BJ (cell line): ENCODE measurements at regions not wholly inside any gene's neighbourhood (a gene's known extent, or its start where the extent isn't known, plus 50 kb on each side); places are given as distances from the start of the nearest gene placed in this dataset.

Source experiments
- CTCF ChIA-PET: fragments of 350-600 bp; formaldehyde crosslinking; extraction: SDS; loops from one replicate; lab custom pipeline; 2021; ENCODE audit warnings: antibody characterized with exemption, inconsistent platforms; lab: Yijun Ruan, JAX
- POLR2A ChIA-PET: fragments of 300-600 bp; sonication (Branson Sonifier 250); formaldehyde crosslinking; extraction: SDS; loops from one replicate; lab custom pipeline; 2021; ENCODE audit warnings: antibody characterized with exemption; lab: Charles Lee
- DNase-seq: peaks from one replicate; pipeline ENCODE4 v3.0.0-alpha.2; 2011; ENCODE audit warnings: low read depth
- H3K27me3 ChIP-seq: 2 replicates; pipeline ENCODE4 v1.6.0; 2011; ENCODE audit warnings: low read length; ENCODE audit not compliant: control insufficient read depth, insufficient read depth
- H3K36me3 ChIP-seq: 2 replicates; pipeline ENCODE4 v1.5.1; 2011; ENCODE audit warnings: low read length; ENCODE audit not compliant: control insufficient read depth, insufficient read depth
- H3K4me3 ChIP-seq: 2 replicates; pipeline ENCODE4 v1.5.1; 2011; ENCODE audit warnings: low read depth, mild to moderate bottlenecking, control low read depth, low read length
- CTCF ChIP-seq: IDR thresholded peaks from 2 replicates; pipeline ENCODE4 v1.5.1; 2011; ENCODE audit warnings: low read depth, mild to moderate bottlenecking, control low read depth, inconsistent platforms, low read length, moderate library complexity; ENCODE audit not compliant: insufficient read depth

GRCh38 chr1:214830941-214831340 is 227.9 kb downstream of the CENPF start:
- ChIA-PET POLR2A (no interaction called here), CTCF (no interaction called here)
- H3K36me3 ChIP-seq = no peaks in the 10 kb centered on the region
- H3K27me3 ChIP-seq = no peaks in the 10 kb centered on the region
- no peak overlapping the region for H3K4me3 ChIP-seq
- no peak for TF ChIP-seq CTCF
- no peak for DNase-seq

GRCh38 chr1:214831956-214832355 is 229.0 kb downstream of the CENPF start:
- ChIA-PET CTCF (no interaction called here), POLR2A (no interaction called here)
- DNase-seq = no peak
- Histone ChIP-seq H3K4me3 (no peak overlapping the region), H3K36me3 (no peaks in the 10 kb centered on the region), H3K27me3 (no peaks in the 10 kb centered on the region)
- no peak for TF ChIP-seq CTCF

- ChIA-PET CTCF (no interaction called here), POLR2A (interaction anchor here (0.7 kb wide), 1 partner anchor 175 kb away, joined by 5 read pairs; no protein-coding TSS in a partner anchor)
- H3K27me3 ChIP-seq = no peaks in the 10 kb centered on the region
- DNase-seq = peak; percentile 74
- TF ChIP-seq CTCF = no peak
- no peaks in the 10 kb centered on the region for H3K36me3 ChIP-seq
- no peak overlapping the region for H3K4me3 ChIP-seq
Measured at GRCh38 chr1:214833178-214833756, 230.3 kb downstream of the CENPF start.

GRCh38 chr1:214837376-214837775 is 234.4 kb downstream of the CENPF start:
- Histone ChIP-seq H3K36me3 (no peaks in the 10 kb centered on the region), H3K27me3 (no peaks in the 10 kb centered on the region), H3K4me3 (no peak overlapping the region)
- POLR2A ChIA-PET = no interaction called here
- no peak for DNase-seq
- TF ChIP-seq CTCF = no peak
- CTCF ChIA-PET = no interaction called here

- TF ChIP-seq CTCF = no peak
- Histone ChIP-seq H3K27me3 (no peaks in the 10 kb centered on the region), H3K36me3 (no peaks in the 10 kb centered on the region), H3K4me3 (no peak overlapping the region)
- no peak for DNase-seq
- CTCF ChIA-PET = interaction anchor here (1.6 kb wide), 1 partner anchor 179 kb away, joined by 4 read pairs; no protein-coding TSS in a partner anchor
- POLR2A ChIA-PET = no interaction called here
Measured at GRCh38 chr1:214838351-214838750, 235.4 kb downstream of the CENPF start.
